ENCODE measurements at regions not wholly inside any gene's neighbourhood (a gene's known extent, or its start where the extent isn't known, plus 50 kb on each side); places are given as distances from the start of the nearest gene placed in this dataset.

GRCh38 chr14:40129159-40129558, 696.9 kb upstream of the FBXO33 start:
- no peak for DNase-seq
- intact Hi-C loops (cut with DNase I; ENCODE audit: low total_unique reads), result no loop called here
- no peak overlapping the region for H3K27ac ChIP-seq
- no peaks in the 10 kb centered on the region for H3K27me3 ChIP-seq
- H3K36me3 ChIP-seq, result no peaks in the 10 kb centered on the region
- no peak overlapping the region for H3K4me3 ChIP-seq
- peaks cover 0 to 18% (median 6%) of the 10 kb centered on the region in 4 donors for H3K9me3 ChIP-seq
- no peaks in the 10 kb centered on the region for H3K4me1 ChIP-seq
- no peak for TF ChIP-seq CTCF (IDR thresholded peaks at IDR 0.05)
- no peak for TF ChIP-seq EP300 (IDR thresholded peaks at IDR 0.05)
- no peak for TF ChIP-seq POLR2A (IDR thresholded peaks at IDR 0.05)
- no peak for TF ChIP-seq POLR2AphosphoS5 (IDR thresholded peaks at IDR 0.05)

DNA sequence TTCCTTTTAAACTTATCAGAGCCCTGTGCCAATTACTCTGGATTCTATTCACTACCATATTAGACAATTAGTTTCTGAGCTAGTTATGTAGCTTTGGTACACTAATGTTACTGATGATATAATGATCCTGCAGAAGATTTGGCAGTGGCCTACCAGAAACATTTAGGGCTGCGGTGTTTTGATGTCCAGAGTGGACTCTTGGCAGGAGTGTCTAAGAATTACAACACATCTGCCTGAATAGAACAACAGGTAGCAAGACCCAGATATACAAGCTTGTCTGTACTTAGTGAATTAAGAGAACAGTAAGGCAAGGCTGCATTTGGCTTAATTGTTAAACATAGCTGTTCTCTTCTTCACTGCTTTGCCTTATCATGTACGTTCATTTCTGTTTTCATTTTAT, 691.6 kb upstream of the FBXO33 start:
- Histone ChIP-seq H3K4me3 (no peak overlapping the region), H3K27ac (no peak overlapping the region), H3K27me3 (no peaks in the 10 kb centered on the region), H3K9me3 (peaks cover 0 to 18% (median 6%) of the 10 kb centered on the region in 4 donors), H3K36me3 (no peaks in the 10 kb centered on the region), H3K4me1 (no peaks in the 10 kb centered on the region)
- peak in 1 of 2 donors; percentile 4 for DNase-seq
- 60 to 86% (median 81%) methylated on average over 2 of the region's 2 CpGs for WGBS, 5 donors
- TF ChIP-seq EP300 (IDR thresholded peaks at IDR 0.05) (no peak), CTCF (IDR thresholded peaks at IDR 0.05) (no peak), POLR2A (IDR thresholded peaks at IDR 0.05) (no peak), POLR2AphosphoS5 (IDR thresholded peaks at IDR 0.05) (no peak)
- intact Hi-C loops (cut with DNase I; ENCODE audit: low total_unique reads), result no loop called here

- Histone ChIP-seq H3K9me3 (peaks cover 0 to 23% (median 7%) of the 10 kb centered on the region in 4 donors), H3K27ac (no peak overlapping the region), H3K36me3 (no peaks in the 10 kb centered on the region), H3K27me3 (no peaks in the 10 kb centered on the region), H3K4me3 (no peak overlapping the region), H3K4me1 (no peaks in the 10 kb centered on the region)
- DNase-seq, result peak in 1 of 2 donors; percentile 1
- intact Hi-C loops (cut with DNase I; ENCODE audit: low total_unique reads), result no loop called here
- no peak for TF ChIP-seq POLR2A (IDR thresholded peaks at IDR 0.05)
- no peak for TF ChIP-seq POLR2AphosphoS5 (IDR thresholded peaks at IDR 0.05)
- TF ChIP-seq CTCF (IDR thresholded peaks at IDR 0.05), result no peak
- no peak for TF ChIP-seq EP300 (IDR thresholded peaks at IDR 0.05)
- WGBS, 5 donors, result 18 to 37% (median 35%) methylated on average over 2 of the region's 2 CpGs
Measured at GRCh38 chr14:40122968-40123648, 690.9 kb upstream of the FBXO33 start.

DNA sequence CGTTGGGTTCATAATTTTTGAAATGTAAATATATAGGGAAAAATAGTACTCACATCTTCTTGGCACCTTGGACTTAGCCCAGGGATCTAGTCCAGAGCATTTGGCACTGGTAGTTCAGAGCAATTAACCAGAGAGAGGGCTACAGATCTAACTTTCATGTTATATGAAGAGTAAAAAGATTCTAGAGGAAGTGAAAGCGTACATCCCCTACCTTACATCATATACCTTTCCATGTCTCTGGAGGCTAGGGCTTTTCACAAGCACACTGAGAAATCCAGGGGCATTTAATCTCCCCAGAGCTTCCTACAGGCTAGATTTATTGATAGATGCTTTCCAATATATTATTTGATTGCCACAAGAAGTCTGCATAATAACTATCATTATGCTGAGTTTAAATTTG, 687.5 kb upstream of the FBXO33 start:
- no peaks in the 10 kb centered on the region for H3K4me1 ChIP-seq
- intact Hi-C loops (cut with DNase I; ENCODE audit: low total_unique reads), result no loop called here
- 38 to 67% (median 43%) methylated on average over 2 of the region's 2 CpGs for WGBS, 5 donors
- H3K27me3 ChIP-seq, result no peaks in the 10 kb centered on the region
- no peak for DNase-seq
- no peak overlapping the region for H3K4me3 ChIP-seq
- H3K9me3 ChIP-seq, result peaks cover 0 to 9% (median 5%) of the 10 kb centered on the region in 4 donors
- no peak overlapping the region for H3K27ac ChIP-seq
- H3K36me3 ChIP-seq, result no peaks in the 10 kb centered on the region
- TF ChIP-seq POLR2A (IDR thresholded peaks at IDR 0.05) (no peak), CTCF (IDR thresholded peaks at IDR 0.05) (no peak), POLR2AphosphoS5 (IDR thresholded peaks at IDR 0.05) (no peak)

All from stomach (tissue), 8 donors.